HG02970 (cell line): ENCODE measurements at regions not wholly inside any gene's neighbourhood (a gene's known extent, or its start where the extent isn't known, plus 50 kb on each side); places are given as distances from the start of the nearest gene placed in this dataset.

ENCODE experiments used
- ATAC-seq: cut with Tn5 transposase; IDR thresholded peaks from one replicate; pipeline ENCODE4 v1.9.1; 2021; ENCODE audit warnings: mild to moderate bottlenecking, moderate library complexity, moderate number of reproducible peaks; ENCODE audit not compliant: unreplicated experiment, low FRiP score

DNA sequence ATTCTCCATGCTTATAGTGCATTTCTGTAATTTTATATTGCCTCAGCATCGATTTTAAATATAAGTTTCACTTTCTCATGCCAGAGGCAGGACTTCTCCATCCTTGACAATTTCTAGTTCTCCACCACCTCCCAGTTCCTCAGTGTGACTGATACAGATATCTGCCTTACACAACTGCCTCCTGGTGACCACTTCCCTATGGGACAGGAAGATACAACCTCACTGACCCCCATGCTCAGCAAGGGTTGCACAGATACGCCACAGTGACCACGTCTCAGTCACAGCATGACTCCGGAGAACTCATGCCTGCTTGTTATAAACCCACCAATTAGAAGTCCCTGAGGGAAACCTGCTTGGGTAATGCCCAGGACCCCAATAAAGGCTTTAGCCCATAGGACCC is 284.0 kb upstream of the MC4R start:
- ATAC-seq: no peak

DNA sequence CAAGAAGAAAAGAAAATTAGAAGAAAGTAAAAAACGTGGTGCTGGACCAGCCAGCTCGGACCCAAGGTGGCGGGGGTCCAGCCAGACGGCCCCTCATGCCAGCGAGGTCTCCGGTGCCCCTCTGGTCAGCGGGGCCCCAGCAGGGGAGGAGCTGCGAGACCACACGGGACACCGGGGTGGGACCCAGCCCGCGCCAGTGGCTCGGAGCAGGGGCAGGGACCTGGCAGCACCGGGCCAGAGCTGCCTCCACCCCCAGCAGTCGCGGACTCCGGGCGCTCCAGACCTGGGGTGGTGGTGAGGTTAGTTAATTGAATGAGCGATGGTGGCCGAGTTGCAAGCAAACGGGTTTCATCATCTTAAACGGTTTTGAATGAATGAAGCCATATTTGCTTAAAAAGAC is 289.9 kb upstream of the MC4R start:
- ATAC-seq: no peak

DNA sequence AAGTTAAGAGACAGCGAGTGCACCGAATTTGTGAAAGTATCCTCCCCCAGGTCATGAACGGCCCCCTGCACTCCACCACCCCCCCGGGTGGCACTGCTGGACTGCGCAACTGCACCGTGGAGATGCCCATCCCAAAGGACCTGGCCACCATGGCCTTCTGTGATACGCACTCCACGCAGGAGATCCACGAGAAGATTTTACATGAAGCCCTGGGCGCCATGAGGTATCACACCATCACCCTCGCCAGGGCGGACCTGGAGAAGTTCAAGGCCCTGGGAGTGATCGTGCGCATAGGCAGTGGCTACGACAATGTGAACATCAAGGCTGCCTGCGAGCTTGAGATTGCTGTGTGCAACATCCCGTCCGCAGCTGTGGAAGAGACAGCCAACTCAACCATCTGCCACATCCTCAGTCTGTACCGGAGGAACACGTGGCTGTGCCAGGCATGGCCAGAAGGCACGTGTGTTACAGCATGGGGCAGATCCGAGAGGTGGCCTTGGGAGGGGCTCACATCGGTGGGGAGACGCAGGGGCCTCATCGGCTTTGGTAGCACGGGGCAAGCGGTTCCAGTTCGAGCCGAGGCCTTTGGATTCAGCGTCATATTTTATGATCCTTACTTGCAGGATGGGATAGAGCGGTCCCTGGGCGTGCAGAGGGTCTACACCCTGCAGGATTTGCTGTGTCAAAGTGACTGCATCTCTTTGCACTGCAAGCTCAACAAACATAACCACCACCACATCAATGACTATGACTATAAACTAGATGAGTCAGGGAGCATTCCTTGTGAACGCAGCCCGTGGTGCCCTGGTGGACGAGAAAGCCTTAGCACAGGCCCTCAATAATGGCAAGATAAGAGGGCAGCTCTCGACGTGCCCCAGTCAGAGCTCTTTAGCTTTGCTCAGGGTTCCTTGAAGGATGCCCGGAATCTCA is 290.8 kb upstream of the MC4R start:
- ATAC-seq: no peak

DNA sequence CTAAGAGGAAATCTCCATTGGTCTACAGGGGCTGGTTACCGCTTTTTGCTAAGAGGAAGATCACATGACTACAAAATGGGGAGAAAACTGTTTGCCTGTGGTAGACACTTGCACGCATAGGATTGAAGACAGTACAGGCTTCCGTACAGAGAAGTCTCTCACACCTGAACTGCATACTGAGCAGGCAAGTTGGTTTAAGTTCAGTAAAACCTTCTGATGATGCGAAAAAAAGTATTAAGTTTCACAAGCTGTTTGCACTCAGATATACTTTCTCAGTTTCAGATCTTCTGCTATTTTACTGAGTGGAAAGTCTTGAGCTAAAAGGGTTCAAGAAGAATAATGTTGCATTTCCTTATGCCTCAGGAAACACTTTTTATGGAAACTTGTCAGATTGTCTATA is 292.2 kb upstream of the MC4R start:
- ATAC-seq: no peak

DNA sequence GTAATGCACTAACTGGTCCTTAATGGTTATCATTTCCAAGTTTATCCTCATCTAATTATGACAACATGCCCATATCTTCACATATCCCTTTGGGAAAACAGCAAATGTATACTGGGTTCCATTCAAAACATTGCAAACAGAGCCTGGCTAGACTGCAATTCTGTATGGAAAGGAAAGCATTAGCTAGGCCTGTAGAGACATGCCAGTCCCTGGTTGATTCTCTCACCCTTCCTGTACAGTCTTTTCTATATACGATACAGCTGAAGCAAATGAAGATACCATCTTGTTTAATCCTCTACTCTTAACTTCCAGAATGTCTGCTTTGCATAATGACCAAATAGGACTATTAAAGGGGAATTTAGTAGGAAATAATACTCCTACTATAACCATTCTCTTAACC is 294.4 kb upstream of the MC4R start:
- no peak for ATAC-seq

DNA sequence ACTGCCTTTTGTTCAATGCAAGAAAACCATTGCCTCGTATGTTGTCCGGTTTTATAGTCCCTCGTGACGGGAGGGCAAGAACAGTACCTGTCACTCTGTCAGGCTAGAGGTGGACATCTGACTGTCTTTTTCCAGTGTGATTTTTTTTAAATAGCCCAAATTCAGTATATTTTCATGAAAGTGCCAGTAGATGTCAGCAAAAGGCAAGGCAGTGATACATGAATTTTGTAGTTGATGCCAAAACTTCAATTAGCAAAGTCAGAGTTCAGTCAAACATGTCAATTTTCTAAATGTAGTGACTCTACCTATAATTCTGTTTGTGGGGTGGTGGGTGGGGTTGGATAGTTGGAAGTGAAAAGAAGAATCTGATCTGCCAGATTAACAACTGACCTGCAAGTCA is 296.0 kb upstream of the MC4R start:
- no peak for ATAC-seq

DNA sequence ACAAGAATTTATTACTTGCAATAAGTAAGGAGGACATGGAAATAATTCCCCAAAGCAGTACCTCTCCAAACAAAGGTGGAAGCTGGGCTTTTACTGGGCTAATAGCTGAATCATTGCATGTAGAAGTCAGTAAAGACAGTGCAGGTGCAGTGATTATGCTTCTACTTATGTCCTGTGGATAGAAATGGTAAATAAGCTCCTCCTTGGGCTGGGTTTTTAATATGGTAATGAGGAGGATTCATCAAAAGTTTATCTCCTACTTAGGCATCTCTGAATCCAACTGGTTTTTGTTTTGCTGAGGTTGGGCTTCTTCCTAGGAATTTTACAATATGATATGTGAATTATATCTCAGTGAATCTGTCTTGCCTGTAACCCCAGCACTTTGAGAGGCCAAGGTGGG is 297.4 kb upstream of the MC4R start:
- ATAC-seq: no peak

DNA sequence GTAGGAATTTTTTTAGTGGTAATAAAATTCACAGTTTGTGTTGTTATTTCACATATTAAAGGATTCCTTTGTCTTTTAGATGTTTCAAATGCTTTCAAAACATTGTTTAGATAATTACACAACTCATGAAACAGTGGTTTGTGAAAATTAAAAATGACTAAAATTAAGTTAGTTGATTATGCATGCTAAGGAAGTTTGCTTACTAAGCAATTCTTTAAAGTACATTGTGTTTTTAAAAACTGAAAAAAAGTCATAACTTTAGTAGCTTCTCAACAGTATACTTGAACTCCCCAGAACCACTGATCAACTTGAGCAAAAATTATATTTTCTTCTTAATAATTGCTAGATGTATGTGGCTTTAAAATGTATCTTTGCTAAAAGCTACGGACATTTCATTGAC is 298.4 kb upstream of the MC4R start:
- ATAC-seq: no peak

DNA sequence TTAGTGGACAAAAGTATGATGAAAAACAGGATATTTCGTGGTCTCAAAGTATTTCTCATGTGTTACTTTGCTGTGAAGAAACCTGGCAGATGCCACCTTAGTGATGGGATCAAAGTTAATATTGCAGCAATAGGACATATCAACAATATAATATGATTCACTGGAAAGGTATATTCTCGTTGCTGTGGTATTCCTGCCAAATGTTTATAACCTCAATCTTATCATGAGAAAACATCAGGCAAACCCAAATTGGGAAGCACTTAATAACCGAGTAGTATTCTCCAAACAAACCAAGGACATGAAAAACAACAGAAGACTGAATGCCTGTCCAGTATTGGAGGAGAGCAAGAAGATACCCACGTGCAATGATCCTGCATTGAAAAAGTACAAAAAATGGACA is 302.6 kb upstream of the MC4R start:
- ATAC-seq: no peak

DNA sequence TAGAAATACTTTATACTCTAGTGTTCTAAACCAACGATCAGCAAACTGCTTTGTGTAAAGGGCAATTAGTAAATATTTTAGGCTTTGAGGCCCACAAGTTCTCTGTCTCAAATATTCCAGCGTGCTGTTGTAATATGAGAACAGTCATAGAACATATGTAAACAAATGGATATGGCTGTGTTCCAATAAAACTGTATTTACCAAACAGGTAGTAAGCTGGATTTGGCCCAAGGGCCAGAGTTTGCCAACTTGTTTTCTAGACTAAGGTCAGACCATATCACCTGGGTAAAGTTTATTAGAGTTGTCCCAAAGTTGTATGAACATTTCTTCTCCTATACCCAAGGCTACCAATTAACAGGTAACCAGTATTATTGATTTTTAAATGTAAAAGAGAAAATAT is 303.2 kb upstream of the MC4R start:
- ATAC-seq: no peak

DNA sequence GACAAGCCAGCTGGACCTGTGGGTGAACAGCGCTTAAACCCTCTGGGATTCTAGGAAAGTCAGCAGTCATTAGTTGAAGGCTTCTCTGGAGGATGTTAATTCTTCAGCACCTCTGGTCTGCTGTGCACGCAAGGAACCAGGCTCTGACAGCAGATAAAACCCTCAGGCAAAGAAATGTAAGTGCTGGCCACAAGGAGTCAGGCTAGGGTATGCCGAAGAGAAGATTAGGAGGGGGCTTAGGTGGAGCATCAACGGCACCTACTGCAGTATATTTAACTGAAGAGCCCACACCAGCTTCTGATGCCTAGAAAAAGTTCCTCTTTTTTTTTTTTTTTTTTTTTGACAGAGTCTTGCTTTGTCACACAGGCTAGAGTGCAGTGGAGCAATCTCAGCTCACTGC is 304.2 kb upstream of the MC4R start:
- no peak for ATAC-seq

DNA sequence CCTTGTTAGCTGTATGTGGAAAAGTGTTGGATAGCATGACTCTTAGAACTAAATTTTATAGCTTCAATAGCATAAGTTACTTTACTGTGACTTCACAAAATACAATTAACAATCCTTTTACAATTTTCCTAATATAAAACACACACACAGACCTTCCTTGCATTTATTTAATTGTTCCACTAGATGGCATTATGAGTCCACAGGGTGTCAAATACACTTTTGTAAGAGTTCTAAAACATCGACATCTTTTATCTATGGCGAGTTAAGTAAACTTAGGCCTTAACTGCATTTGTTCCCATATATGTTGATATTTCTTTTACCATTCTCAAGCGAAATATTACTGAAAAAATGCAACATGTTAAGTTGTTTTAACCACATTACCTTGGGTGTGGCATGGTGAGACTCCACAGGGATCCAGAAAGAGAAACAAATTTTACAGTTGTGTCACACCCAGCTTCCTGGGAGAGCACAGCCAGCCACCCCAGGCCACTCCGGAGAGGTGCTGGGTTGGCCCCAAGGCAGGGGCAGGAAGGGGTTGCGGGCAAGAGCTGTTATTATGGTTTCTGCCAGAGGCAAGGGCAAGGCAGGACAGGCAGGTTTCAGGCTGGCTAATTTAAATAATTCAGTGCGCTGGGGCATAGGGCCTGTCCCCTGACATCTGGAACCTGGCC is 312.4 kb upstream of the MC4R start:
- ATAC-seq: no peak

DNA sequence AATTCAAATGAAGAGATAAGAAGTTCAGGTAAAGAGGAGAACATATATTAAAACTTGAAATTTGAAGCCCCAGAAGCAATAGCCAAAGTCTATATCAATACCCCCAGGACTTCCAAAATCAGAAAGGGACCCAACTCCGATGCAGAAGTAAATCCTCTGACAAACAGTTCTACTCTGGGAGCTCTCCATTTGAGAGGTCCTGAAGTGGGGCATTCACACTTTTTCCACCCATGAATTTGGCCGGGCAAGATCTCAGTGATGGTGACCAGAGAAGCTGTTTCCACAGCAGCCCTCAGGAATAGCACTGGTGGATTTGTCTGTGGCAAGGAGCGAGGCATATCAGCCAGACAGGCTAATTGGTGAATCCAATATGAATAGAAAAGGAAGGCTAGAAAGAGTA is 313.6 kb upstream of the MC4R start:
- ATAC-seq: no peak

DNA sequence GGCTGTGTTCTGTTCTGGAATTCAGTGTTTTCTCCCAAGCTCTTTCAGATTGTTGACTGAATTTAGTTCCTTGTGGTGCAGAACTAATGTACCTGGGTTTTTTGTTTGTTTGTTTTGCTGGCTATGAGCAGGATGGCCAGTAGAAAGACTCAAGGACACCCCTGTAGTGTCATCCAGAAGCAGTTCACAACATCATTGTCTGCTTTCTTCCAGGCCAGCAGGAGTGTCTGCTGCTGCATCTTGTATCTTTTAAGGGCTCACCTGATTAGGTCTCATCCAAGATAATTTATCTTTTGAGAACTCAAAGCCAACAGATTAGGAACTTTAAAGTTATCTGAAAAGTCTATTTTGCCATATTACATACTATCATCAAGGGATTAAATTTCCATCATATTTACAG is 318.5 kb upstream of the MC4R start:
- ATAC-seq: no peak

DNA sequence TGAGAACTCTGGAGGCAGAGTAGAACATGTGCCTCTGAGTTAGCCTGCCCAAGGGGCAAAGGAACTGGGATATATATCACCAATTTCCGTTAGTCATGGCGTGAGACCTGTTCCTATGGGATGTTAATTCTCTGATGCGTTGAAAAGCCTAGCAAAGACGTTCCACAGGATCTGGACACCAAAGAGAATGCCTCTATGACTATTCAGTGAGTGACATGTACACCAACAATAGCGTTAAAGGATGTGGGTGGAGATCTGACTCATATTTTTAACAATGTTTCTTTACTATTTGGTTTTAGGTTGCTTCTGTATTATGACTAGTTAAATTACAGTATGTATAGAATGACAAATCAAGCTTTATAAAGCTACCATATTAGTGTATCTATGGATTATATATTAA is 320.9 kb upstream of the MC4R start:
- no peak for ATAC-seq

DNA sequence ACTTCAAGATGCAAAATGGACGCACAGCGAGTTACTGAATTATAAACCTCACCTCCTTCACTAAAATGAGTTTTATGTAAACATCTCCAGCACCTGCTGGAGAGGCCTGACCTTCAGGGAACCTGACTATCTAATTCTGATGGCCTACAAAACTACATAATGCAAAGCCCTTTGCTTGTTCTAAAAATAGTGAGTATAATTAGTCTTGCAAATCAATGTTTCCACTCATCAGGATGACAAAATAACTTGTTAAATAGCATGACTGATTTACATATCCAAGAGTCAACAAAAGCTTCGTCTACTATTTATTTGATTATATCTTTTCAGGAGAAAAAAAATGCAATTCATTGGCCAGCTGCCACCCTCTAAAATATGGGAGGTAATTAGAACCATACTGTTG is 326.3 kb upstream of the MC4R start:
- no peak for ATAC-seq

DNA sequence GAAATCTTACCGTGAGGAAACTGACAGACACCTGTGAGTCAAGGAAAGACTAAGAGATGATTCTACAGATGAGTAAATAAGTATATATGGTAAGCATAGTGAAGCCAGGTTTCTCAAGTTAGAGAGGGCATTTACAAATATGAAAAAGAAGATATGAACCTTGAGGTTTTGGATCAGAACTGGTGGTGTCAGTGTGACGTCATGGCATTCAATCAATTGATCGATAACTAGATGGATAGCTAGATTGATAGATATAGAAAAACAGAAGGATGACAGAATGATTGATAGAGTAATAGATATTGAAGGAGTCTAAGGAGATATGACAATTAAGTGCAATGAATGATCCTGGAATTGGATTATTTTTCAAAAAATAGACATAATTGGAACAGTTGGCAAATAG is 350.2 kb upstream of the MC4R start:
- ATAC-seq: no peak

DNA sequence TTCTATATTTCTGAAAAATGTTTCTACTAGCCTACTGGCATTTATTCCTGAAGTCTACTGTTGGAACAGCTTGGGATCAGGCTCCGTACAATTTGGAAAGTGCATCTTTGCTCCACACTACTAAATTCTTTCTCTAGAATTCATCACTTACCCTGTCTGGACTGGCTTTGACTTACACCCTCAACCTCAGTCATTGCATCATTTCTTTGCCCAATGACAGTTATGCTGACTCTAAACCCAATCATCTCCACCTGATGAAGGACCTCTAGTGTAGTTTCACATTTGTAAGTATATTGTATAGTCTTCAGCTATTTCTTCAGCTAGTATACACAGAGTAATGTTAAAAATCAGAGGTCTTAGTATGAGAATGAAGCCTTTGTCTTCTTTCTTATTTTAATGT is 359.6 kb upstream of the MC4R start:
- ATAC-seq: no peak

DNA sequence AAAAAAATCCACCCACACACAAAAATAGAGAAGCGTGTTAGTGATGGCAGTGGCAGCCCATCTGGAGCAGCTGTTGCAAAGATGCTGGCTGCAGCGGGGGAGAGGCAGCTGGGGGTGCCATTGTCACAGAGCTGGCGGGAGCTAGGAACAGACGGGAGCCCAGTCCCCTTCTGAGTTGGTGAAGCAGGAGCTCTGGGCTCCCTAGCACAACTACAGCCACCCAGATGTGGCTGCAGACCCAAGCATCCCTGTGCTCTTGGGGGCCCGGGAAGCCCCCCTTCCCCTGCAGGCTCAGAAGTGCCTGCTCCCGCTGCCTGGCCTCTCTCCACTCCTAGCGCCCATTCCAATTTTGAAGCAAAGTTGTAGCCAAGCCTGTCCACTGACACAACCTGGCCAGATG is 366.6 kb upstream of the MC4R start:
- ATAC-seq: no peak

DNA sequence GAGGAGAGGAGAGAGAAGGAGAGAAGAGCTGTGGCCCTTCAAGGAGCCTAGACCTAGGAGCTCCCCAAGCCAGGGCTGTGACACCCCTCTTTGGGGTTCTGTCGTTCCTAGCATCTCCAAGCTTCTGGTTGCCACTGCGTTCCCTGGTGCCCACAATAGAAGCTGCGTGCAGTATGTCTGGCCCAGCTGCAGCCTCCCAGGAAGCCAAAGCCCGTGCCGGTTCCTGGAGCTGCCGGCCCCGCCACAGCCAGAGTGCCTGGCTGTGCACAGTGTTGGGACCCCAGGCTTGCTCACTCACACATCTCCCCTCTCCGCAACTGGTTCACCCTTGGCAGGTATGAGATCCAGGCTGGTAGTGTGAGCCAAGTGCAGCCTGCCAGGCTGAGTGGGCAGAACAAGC is 367.7 kb upstream of the MC4R start:
- no peak for ATAC-seq

DNA sequence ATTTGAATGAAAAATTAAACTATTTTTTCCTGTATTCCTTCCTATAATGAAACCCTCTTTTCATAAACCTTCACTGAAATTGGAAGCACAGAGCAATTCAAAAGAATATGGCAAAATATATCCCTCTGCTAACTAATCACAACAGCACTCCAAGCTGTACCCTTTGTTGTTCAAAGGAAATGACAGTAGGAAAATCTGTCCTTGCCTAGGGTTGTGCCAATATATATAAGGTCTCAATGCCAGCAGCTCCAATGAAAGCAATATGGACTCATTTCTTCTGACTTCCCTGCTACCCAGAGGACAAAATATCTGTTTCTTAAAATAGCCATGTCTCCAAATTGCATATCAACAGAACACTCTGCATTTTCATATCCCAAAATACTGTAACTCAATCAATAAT is 373.9 kb upstream of the MC4R start:
- no peak for ATAC-seq

DNA sequence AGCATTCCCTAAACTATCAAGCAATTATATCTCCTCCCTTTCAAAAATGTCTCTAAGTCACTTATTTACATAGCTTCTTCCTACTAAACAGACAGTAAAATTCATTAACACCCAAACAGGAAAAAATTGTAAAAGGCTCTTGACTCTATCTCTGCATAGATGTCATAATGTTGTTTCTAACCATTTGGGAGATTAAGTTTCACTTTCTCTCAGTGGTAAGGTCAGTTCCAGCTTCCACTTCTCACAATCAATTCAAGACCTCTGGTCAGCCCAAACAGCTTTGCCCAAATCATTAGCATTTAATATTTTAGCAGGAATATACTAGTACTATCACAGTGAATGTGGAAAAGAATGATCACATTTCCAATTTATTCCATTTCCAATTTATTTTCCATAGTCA is 374.3 kb upstream of the MC4R start:
- no peak for ATAC-seq
